NOMO-1 treated with dmso at 0.1 percent for 144 hours (cell line): ENCODE measurements at regions not wholly inside any gene's neighbourhood (a gene's known extent, or its start where the extent isn't known, plus 50 kb on each side); places are given as distances from the start of the nearest gene placed in this dataset.
"Not testable (repeated sequence)": the region's sequence is repeated elsewhere in the genome, so short reads cannot be mapped to it uniquely, and the experiment has no call there.

Experiments used
- DNase-seq: peaks from one replicate; lab custom pipeline; 2025; ENCODE audit not compliant: unreplicated experiment; lab: John Stamatoyannopoulos, UW

DNA sequence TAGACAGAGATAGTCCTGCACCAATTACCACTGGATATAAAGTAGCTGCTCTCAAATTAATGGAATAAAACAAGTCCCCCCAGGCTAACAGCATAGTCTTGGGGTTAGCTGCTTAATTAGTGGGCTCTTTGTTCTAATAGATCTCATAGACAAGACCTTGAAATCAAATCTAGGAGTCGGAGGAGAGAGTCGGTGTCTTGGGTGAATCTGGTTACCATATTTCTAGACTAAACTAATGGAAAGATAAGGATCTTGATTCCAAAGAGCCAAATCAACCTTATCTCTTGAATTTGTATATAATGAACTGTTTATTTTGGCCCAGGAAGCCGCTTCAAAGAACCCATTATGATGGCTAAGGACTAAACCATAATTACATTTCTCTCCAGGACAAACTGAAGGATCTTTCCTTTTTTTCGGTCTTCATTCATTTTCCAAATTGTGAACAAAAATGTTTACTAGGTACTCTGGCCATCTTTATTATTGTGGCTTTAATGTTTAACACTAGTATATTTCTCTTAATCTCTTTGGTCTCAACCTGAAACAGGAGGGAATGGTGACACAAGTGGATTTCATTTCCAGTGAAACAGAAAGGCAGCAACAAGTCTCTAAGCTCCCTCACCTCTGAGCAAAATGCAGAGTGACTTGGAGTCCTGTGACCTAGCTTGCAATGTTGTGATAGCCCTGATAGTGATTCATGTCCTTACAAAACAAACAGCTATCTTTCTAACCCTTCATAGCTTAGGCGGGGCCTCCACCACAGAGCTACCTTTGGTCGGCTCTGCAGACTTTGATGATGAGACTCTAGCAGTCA lies 137.9 kb upstream of the PARD3B start:
- DNase-seq: no peak

DNA sequence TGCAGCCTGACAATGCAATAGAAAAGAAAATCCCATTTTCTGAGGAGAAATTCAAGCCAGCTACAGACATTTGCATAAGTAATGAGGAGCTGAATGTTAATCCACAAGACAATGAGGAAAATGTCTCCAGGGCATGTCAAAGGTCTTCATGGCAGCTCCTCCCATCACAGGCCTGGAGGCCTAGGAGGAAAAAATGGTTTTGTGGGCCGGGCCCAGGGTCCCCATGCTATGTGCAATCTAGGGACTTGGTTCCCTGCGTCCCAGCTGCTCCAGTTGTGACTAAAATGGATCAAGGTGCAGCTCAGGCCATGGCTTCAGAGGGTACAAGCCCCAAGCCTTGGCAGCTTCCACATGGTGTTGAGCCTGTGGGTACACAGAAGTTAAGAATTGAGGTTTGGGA lies 132.5 kb upstream of the PARD3B start:
- DNase-seq: not testable (repeated sequence)

DNA sequence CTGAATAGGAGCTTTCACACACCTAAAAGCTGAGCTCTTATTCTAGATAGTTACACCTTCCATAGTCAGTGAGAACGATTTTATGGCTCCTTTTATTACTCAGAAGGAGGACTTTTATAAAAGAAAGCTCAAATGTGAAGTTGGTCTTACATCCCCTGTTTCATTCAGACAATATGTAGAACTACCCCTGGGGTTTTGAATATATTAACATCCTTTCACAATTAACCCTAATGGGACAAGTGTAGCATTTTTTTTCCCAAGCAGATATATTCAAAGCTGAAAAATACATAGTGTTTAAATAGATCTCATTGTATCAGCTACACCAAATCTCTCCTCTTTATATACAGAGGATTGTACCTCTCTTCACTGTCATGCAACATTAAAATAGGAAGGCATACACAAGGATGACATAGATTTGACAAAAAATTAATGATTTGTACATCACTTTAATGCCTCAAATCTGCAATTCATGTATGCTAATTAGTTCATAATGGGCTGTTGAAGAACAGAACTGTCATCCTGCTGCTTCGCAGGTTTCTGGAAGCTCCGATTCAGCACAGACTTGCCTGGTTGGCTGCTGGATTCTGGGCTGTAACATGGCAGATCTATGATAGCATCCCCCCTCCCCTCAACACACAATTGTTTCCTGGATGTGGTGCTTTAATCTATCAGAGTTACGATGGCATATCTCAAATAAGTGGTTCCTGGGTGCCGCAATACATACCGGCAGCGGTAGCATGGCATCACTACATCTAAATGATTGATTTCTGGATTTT lies 129.7 kb upstream of the PARD3B start:
- DNase-seq: no peak

DNA sequence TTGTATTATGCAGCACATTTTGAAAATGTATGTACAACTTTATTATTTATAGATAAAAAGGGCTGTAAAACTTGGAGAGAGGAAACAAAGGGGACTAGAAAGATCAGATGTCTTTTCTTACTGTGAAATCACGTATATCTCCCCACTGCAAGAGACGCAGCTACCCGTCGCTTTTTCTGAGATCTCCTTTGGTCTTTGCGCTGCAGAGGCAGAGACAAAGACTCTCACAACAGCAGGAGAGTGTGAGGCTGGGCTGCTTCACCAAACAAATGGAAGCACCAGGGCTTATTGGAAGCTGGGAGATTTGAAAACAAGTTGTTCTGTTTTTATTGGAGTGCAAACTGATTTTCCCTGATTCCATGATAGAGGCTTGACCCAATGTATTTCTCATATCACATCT lies 129.0 kb upstream of the PARD3B start:
- no peak for DNase-seq

DNA sequence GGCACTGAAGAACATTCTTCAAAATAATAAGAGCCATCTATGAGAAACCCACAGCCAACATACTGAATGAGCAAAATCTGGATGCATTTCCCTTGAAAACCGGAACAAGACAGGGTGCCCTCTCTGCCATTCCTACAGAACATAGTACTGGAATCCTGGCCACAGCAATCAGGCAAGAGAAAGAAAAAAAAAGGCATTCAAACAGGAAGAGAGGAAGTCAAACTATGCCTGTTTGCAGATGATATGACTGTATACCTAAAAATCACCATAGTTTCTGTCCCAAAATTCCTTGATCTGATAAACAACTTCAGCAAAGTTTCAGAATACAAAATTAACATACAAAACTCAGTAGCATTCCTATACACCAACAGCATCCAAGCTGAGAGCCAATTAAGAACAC lies 119.5 kb upstream of the PARD3B start:
- DNase-seq: no peak

DNA sequence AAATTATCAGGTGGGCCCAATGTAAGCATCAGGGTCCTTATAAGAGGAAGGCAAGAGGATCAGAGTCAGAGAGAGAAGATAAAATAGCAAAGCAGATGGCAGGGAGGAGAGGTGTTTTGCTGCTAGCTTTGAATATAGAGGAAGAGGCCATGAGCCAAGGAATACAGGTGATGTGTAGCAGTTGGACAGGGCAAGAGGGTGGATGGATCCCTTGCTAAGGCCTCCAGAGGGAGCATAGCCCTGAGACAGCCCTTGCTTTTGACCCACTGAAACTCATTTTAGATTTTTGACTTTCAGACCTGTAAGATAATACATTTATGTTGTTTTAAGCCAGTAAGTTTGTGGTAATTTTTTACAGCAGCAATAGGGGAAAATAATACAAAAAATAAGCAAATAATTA lies 116.6 kb upstream of the PARD3B start:
- no peak for DNase-seq

DNA sequence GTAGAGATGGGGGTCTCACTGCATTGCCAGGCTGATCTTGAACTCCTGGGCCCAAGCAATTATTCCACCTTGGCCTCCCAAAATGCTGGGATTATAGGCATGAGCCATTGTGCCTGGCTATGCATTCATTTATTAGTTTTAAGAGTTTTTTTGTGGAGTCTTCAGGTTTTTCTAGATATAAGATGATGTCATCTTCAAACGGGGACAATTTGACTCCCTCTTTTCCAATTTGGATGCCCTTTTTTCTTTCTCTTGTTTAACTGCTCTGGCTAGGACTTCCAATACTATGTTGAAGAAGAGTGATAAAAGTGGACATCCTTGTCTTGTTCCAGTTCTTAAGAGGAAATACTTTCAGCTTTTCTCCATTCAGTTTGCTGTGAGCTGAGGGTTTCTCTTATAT lies 113.7 kb upstream of the PARD3B start:
- no peak for DNase-seq

DNA sequence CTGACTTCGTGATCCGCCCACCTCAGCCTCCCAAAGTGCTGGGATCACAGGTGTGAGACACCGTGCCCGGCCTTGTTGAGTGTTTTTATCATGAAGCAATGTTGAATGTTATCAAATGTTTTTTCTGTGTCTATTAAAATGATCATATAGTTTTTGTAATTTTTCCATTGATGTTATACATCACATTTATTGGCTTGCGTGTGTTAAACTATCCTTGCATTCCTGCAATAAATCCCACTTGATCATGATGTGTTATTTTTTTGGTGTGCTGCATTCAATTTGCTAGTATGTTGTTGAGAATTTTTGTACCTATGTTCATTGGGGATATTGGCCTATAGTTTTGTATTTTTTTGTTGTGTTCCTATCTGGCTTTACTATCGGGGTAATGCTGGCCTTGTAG lies 113.1 kb upstream of the PARD3B start:
- no peak for DNase-seq

DNA sequence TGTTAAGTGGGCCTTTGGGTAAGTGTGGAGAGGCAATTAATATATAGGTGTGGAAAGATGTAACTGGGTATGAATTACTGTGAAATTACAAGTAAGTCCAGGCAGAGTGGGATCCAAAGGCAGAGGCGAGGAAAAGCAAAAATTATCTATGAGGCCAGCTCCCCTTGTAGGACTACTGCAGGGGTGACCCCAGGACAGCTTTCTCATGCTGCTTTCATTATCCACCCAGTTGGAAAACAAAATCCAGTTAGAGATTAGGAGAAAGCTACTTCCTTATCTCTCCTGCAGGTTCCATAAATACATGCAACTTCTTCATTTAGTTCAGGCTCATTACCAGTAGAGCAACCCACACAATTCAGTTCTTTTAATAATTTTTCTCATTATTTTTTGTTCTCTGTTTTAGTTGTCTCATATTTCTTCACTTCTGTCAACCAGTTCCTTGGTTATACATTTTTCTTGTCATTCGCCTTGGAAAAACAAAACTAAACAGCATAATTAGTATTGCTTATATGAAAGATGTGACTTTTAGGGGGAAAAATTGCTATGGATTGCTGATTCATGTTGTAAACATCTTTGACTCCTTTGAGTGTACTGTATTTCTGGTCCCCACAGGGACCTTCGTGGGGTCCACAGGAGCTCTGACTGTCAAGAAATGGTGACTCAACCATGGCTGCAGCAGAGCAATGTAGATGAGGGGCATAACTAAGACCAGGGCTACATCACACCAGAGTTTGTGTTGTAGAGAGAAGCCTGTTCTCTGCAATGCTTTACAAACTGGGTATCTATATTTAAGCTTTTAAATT lies 110.4 kb upstream of the PARD3B start:
- no peak for DNase-seq

DNA sequence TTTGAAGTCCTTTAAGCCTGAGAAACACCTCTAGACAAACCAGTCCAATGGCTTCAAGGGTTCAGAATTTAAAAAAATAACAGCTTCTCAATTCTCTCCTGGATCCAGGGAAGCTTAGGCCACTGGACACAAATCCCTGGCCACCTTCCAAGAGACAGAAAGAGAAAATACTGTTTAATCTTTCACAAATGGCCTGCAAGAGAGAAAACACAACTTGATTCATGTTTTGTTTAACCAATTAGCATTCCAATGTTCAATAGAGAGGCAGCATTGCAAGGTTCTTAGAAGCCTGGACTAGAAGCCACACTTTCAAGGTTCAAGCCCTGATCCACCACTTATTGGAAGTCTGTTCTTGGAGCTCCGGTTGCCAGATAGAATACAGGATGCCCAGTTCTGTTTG lies 109.0 kb upstream of the PARD3B start:
- no peak for DNase-seq

DNA sequence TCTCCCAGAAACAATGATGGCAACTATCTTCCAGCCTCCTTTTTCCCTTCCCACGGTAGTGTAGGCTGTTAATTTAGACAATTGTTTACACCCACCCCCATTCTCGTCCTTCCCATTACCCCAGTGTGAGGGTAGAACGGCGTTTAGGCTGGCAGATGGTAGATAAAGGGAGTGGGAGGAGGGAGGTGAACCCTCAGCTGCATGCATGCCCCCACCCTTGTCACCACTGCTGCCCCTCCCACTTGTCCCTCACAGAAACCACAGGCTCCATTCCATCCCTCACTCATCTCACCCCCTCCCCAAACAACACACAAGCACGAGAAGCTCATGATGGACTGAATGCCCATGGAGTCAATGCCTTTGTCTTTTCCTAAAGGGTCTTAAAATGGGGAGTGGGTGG lies 107.9 kb upstream of the PARD3B start:
- no peak for DNase-seq

DNA sequence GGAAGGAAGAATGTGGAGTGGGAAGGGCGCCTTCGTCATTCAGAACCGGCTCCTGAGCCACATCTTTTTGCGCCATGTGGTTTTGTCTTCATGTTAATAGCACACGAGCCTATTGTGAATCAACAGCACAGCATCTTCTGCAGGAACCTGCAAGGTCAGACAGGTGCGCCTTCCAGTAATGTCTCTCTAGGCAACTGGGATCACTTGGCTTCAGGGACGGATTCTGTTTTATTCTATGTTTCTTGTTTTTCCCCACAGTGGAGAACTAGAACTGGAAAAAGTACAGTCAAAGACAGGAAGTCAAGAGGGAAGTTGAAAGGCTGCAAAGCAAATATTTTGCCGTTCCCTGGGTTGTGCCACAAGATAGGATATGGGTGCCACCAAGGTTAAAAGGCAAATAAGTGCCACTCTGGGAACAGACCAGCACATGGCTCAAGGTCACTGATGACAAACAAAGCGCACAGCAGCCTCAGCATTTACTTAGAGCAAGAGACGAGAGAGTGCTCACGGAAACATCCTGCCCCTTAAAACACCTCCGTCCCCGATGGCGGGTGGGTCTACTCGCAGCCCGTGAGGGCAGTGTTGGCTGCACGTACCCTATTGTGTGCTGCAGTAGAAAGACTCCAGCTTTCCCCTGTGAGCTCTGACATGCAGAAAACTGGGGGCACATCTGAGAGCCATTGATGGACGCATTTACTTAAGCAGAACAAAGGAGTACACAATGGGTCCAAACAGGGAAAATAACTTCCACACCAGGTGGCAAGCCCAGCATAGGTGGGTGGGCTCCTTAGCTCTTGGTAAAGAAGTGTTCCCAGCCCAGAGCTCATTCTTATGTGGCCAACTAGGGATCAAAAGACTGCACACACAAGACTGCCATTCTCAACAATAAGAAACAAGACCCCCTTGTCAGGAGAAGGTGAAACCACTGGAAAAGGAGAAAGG lies 107.2 kb upstream of the PARD3B start:
- DNase-seq: no peak

DNA sequence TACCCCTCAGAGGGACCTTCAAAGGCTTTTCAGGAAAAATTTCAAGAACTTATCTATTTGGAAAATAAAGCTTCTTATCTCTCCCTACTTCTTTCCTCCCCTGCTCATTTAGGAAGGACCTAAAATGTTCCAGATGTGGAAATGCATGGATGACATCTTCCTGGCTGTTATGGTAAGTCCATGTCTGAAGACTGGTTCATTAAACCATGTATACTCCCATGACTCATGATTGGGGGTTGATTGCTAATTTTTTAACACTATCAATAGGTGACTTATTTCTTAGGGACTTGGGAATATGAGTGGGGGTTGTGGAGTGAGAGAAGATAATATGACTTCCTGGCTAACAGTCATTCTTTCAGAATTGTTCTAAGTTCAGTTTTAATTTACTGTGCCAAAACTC lies 104.0 kb upstream of the PARD3B start:
- no peak for DNase-seq

DNA sequence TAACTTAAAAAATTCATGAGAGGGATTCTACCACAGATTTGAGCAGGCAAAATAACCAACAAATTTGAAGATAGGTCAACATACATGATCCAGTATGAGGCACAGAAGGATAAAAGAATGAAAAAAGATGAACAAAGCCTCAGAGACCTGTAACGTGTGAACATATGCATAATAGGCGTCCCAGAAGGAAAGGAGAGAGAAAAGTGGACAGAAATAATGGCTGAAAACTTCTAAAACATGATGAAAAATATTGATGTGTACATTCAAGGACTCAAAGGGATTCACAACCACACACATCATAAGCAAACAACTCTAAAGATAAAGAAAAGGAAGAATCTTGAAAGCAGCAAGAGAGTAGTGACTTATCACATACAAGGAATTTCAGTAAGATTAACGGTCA lies 100.1 kb upstream of the PARD3B start:
- DNase-seq: no peak

DNA sequence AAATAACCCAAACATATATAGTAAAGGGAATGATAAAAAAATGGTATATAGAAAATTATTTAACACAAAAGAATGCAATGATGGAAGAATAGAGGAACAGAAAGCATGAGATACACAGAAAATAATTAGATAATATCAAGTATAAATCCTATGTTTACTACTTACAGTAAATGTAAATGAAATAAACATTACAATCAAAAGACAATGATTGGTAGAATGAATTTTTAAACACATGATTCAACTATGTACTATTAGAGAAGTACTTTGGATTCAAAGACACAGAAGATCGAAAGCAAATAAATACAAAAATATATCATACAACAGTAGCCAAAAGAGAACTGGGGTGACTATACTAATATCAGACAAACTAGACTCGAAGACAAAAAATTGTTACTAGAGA lies 97.6 kb upstream of the PARD3B start:
- DNase-seq: no peak

DNA sequence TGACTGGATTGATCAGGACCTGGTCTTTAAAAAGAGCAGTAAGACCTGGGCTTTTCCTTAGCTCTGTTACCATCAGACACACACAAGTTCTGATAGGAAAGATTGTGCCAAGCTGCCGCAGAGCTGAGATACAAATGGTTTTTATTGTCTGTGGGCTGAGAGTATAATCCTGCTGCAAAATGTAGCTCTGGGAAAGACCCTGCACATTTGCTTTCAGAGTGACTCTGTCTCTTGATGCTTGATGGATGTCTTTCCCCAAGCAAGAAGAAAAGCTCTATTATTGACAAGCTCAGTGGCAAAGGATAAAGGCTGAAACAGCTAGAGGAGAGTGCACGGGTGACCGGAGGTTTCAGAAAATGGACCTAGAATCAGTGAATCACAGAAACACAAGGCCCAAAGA lies 95.3 kb upstream of the PARD3B start:
- no peak for DNase-seq

DNA sequence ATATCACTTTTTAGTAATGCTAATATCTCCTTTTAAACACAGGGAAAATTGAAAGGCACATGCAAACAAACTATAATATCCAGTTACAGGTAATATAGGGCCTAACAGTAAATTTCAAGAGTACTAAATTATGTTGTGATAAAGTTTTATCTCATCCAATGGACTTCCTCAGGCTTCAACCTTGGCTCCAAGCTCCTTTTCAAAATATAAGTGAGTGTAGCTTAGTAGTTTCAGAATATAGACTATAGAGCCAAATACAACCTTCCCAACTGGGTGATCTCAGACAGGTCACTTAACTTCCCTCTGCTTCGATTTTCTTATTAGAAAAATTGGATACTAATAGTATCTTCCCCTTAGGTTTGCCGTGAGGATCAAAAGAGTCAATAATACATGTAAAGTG lies 93.5 kb upstream of the PARD3B start:
- no peak for DNase-seq

DNA sequence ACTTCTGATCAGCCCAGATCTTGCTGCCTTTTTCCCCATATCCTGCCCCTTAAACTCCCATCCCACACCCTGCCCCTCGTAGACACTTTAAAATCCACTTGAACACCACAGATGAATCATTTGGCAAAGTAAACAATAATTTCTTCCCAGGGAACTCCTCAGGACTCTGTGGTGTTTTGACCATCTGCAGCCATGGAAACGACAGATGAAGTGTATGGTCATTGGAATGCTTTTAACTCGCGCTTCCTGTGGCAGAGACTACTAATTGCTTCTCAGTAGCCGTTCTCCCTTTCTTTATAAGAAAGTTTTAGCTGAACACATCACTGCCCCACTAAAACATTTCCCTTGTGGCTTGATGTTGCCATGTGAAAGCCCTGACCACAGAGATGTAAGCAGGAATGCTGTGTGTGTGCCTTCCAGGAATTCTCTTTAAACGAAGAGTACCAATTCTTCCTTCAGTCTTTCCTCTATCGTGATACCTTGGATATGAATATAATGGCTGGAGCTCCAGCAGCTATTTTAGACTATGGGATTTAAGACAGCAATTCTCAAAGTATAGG lies 92.7 kb upstream of the PARD3B start:
- DNase-seq: no peak

DNA sequence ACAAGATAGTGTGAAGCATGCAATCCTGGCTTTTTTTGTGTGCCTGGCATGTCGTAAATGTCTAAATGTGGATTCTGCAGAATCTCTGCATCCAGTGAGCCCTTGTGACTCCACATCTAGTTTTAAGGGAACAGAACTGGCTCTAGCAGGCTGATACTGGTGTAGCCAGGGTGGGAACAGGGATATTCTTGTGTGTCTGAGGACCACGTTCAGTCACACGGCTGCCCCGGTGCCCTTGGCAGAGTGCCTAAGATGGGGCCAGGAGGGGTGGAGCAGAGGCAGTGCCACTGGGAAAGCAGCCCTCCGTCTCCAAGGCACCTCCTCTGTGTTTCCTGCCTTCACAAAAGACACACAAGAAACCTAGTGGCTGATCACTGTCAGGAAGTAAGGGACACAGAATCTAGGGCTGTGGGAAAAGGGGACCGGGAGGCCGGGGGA lies 91.5 kb upstream of the PARD3B start:
- DNase-seq: no peak

DNA sequence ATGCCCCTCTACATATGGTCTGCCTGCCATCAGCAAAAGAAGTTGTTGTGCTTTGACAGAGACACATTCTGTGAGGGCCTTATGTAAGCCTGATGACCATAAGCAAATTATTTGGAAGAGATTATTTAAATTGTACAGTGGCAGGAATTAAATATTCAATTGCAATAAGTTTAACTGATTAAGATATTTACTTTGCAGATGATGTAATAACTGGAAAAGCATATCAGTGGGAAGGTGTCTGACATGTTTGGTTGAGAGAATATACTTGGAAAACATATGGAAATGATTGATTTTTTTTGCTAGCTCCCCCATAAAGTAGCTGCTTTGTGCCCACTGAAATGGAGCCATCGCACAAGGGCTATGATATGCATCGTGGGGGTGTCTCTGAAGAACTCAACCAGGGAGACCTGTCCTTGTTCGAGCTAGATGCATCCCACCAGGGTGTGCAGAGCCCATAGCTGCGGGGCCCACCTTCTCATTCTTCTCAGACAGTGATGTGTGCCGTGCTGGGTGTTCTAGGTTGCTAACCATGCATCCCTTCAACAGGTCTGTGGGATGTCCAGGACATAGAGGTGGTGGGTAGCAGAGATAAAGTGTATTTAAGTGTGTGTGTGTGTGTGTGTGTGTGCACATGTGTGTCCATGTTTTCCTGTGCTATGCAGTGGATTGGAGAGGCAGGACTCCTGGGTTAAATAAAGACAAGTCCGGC lies 90.4 kb upstream of the PARD3B start:
- DNase-seq: no peak
